A673 (cell line): ENCODE measurements at regions not wholly inside any gene's neighbourhood (a gene's known extent, or its start where the extent isn't known, plus 50 kb on each side); places are given as distances from the start of the nearest gene placed in this dataset.
"Not testable (repeated sequence)": the region's sequence is repeated elsewhere in the genome, so short reads cannot be mapped to it uniquely, and the experiment has no call there.

Experiments used
- BruUV-seq: library from RNA; stranded (reverse); fragments of 400-500 nt; replicated peaks from 2 replicates; lab custom pipeline; 2021; lab: Mats Ljungman, UMichigan
- CTCF ChIA-PET: fragments of 300-600 bp; sonication (Branson Sonifier 250); formaldehyde crosslinking; loops from one replicate; lab custom pipeline; 2022; ENCODE audit warnings: antibody characterized with exemption; lab: Charles Lee
- POLR2A ChIA-PET: fragments of 300-600 bp; sonication (Branson Sonifier 250); formaldehyde crosslinking; loops from one replicate; lab custom pipeline; 2022; ENCODE audit warnings: antibody characterized with exemption; ENCODE audit not compliant: low non-redundant PET; lab: Charles Lee
- DNase-seq: peaks from one replicate; pipeline ENCODE4 v3.0.0-alpha.2; 2015; ENCODE audit warnings: low spot score
- H3K27ac ChIP-seq: fragments of 200-600 bp; sonication (generic); 2 replicates; pipeline ENCODE4 v1.5.1; 2016; ENCODE audit warnings: mixed run types, low read depth, mild to moderate bottlenecking, mixed read lengths, antibody characterized with exemption, low read length; ENCODE audit not compliant: poor library complexity, severe bottlenecking
- H3K27me3 ChIP-seq: fragments of 200-600 bp; sonication (generic); replicated peaks from 2 replicates; pipeline ENCODE4 v1.6.1; 2017; ENCODE audit warnings: mixed run types, low read depth, mild to moderate bottlenecking, mixed read lengths, antibody characterized with exemption, low read length; ENCODE audit not compliant: insufficient read depth, poor library complexity
- H3K36me3 ChIP-seq: fragments of 200-600 bp; sonication (generic); 2 replicates; pipeline ENCODE4 v1.6.1; 2016; ENCODE audit warnings: mixed run types, mild to moderate bottlenecking, mixed read lengths, antibody characterized with exemption, low read length; ENCODE audit not compliant: insufficient read depth, poor library complexity, severe bottlenecking
- H3K4me1 ChIP-seq: fragments of 200-600 bp; sonication (generic); 2 replicates; pipeline ENCODE4 v1.6.1; 2017; ENCODE audit warnings: mixed run types, mild to moderate bottlenecking, mixed read lengths, antibody characterized with exemption, low read length; ENCODE audit not compliant: insufficient read depth, poor library complexity, severe bottlenecking
- H3K4me3 ChIP-seq: fragments of 200-600 bp; sonication (generic); 2 replicates; pipeline ENCODE4 v1.5.1; 2016; ENCODE audit warnings: low read depth, mixed run types, mild to moderate bottlenecking, mixed read lengths, low read length; ENCODE audit not compliant: poor library complexity, severe bottlenecking
- H3K9me3 ChIP-seq: fragments of 200-600 bp; sonication (generic); 2 replicates; pipeline ENCODE4 v1.6.1; 2016; ENCODE audit warnings: mixed run types, low read depth, mild to moderate bottlenecking, mixed read lengths, antibody characterized with exemption, low read length; ENCODE audit not compliant: poor library complexity, severe bottlenecking
- EZH2 ChIP-seq: fragments of 200-600 bp; sonication (generic); IDR thresholded peaks from 2 replicates; pipeline ENCODE4 v1.6.1; 2017; ENCODE audit warnings: borderline replicate concordance, low read depth, mild to moderate bottlenecking, mixed read lengths, antibody characterized with exemption, low read length; ENCODE audit not compliant: poor library complexity, severe bottlenecking
- intact Hi-C: fragments of 100-400 bp; cut with micrococcal nuclease; formaldehyde crosslinking; loops from one replicate; pipeline ENCODE4 v1.10.0; 2022; ENCODE audit not compliant: unreplicated experiment
- TF ChIP-seq, protein P1 (sequence below): fragments of 300-800, 200-600 bp; sonication (generic); conservative IDR thresholded peaks from 2 replicates; pipeline ENCODE4 v1.5.1; 2017; ENCODE audit warnings: low read depth, mild to moderate bottlenecking, antibody characterized with exemption, low read length, moderate library complexity, mixed read lengths

- ChIA-PET CTCF (no interaction called here), POLR2A (interaction anchor here (0.7 kb wide), 2 partner anchors 110 to 1483 kb away, joined by 3 to 12 read pairs; no protein-coding TSS in a partner anchor)
- BruUV-seq, result no TSS peak
- TF ChIP-seq, protein P1, sequence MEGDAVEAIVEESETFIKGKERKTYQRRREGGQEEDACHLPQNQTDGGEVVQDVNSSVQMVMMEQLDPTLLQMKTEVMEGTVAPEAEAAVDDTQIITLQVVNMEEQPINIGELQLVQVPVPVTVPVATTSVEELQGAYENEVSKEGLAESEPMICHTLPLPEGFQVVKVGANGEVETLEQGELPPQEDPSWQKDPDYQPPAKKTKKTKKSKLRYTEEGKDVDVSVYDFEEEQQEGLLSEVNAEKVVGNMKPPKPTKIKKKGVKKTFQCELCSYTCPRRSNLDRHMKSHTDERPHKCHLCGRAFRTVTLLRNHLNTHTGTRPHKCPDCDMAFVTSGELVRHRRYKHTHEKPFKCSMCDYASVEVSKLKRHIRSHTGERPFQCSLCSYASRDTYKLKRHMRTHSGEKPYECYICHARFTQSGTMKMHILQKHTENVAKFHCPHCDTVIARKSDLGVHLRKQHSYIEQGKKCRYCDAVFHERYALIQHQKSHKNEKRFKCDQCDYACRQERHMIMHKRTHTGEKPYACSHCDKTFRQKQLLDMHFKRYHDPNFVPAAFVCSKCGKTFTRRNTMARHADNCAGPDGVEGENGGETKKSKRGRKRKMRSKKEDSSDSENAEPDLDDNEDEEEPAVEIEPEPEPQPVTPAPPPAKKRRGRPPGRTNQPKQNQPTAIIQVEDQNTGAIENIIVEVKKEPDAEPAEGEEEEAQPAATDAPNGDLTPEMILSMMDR, result no peak
- TF ChIP-seq EZH2, result no peak
- H3K9me3 ChIP-seq, result no peaks in the 10 kb centered on the region
- H3K27ac ChIP-seq, result no peak overlapping the region
- H3K36me3 ChIP-seq, result no peaks in the 10 kb centered on the region
- intact Hi-C loops, result no loop called here
- no peaks in the 10 kb centered on the region for H3K27me3 ChIP-seq
- no peaks in the 10 kb centered on the region for H3K4me1 ChIP-seq
- DNase-seq, result no peak
- peak overlapping the region; percentile 40 for H3K4me3 ChIP-seq
Measured at GRCh38 chr2:869357-869871, 81.2 kb upstream of the SNTG2 start.

DNA sequence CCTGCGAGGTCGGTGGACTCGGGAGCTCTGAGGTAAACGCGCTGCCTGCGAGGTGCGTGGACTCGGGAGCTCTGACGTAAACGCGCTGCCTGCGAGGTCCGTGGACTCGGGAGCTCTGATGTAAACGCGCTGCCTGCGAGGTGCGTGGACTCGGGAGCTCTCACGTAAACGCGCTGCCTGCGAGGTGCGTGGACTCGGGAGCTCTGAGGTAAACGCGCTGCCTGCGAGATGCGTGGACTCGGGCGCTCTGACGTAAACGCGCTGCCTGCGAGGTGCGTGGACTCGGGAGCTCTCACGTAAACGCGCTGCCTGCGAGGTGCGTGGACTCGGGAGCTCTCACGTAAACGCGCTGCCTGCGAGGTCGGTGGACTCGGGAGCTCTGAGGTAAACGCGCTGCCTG, 81.8 kb upstream of the SNTG2 start:
- H3K4me1 ChIP-seq, BruUV-seq, H3K27me3 ChIP-seq, H3K36me3 ChIP-seq, H3K9me3 ChIP-seq, intact Hi-C loops, H3K27ac ChIP-seq, DNase-seq, CTCF ChIA-PET: not testable (repeated sequence)
- POLR2A ChIA-PET, result interaction anchor here (0.7 kb wide), 2 partner anchors 111 to 1483 kb away, joined by 3 to 12 read pairs; no protein-coding TSS in a partner anchor
- H3K4me3 ChIP-seq, result peak overlapping the region; percentile 40

- no peaks in the 10 kb centered on the region for H3K27me3 ChIP-seq
- TSS peak; percentile 78 for BruUV-seq
- CTCF ChIA-PET, result no interaction called here
- no peak overlapping the region for H3K27ac ChIP-seq
- no peak for TF ChIP-seq EZH2
- TF ChIP-seq, protein P1, result no peak
- H3K4me1 ChIP-seq, result no peaks in the 10 kb centered on the region
- POLR2A ChIA-PET, result no interaction called here
- no peak overlapping the region for H3K4me3 ChIP-seq
- intact Hi-C loops, result no loop called here
- no peak for DNase-seq
- no peaks in the 10 kb centered on the region for H3K9me3 ChIP-seq
- no peaks in the 10 kb centered on the region for H3K36me3 ChIP-seq
Measured at GRCh38 chr2:867296-867695, 83.4 kb upstream of the SNTG2 start.

DNA sequence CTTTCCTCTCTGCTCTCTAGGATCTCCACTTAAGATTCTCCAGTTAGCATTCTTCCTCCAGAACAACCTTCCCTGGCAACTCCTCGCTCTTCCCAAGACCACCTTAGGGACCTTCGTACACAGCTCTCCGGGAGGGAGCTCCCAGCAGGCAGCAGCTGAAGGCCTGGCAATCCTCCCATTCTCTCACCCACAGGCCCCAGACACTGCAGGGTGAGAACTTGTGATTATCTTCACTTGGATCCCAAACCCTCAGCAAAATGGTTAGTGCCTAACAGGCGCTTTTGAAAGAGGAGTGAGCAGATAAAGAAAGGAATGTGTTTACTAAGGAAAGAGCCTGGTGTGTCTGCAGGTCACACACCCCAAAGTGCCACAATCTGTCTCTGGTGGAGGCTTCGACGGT, 83.8 kb upstream of the SNTG2 start:
- Histone ChIP-seq H3K9me3 (no peaks in the 10 kb centered on the region), H3K27ac (no peak overlapping the region), H3K36me3 (no peaks in the 10 kb centered on the region), H3K27me3 (no peaks in the 10 kb centered on the region), H3K4me1 (no peaks in the 10 kb centered on the region), H3K4me3 (no peak overlapping the region)
- TF ChIP-seq EZH2, result no peak
- TF ChIP-seq, protein P1, result no peak
- no TSS peak for BruUV-seq
- CTCF ChIA-PET, result no interaction called here
- DNase-seq, result no peak
- POLR2A ChIA-PET, result no interaction called here
- intact Hi-C loops, result no loop called here
